ENCODE measurements at regions not wholly inside any gene's neighbourhood (a gene's known extent, or its start where the extent isn't known, plus 50 kb on each side); places are given as distances from the start of the nearest gene placed in this dataset.

GRCh38 chr2:172673056-172673683, 62.5 kb upstream of the RAPGEF4 start:
- Mint-ChIP-seq H3K27me3 (ENCODE audit: low read depth in 3 of 3) (peaks cover 1 to 14% (median 12%) of the 10 kb centered on the region in 3 donors), H3K4me1 (peaks cover 6% of the 10 kb centered on the region), H3K4me3 (no peak overlapping the region), H3K36me3 (no peaks in the 10 kb centered on the region), H3K27ac (peak overlapping the region in 1 of 7 donors; percentile 33), H3K9me3 (peaks cover 0 to 12% (median 4%) of the 10 kb centered on the region in 7 donors)
- H3K4me3 ChIP-seq (replicated peaks in 1 of 3; ENCODE audit: low read depth in 2 of 3, low read length in 3 of 3) = no peak overlapping the region
- no peaks in the 10 kb centered on the region for H3K27me3 ChIP-seq (ENCODE audit: control insufficient read depth in 2 of 2, insufficient read depth in 2 of 2, low read length in 2 of 2)
- no peaks in the 10 kb centered on the region for H3K9me3 ChIP-seq (replicated peaks in 1 of 2; ENCODE audit: control insufficient read depth in 1 of 2, insufficient read depth in 1 of 2, low read length in 2 of 2)
- TF ChIP-seq, protein P1, sequence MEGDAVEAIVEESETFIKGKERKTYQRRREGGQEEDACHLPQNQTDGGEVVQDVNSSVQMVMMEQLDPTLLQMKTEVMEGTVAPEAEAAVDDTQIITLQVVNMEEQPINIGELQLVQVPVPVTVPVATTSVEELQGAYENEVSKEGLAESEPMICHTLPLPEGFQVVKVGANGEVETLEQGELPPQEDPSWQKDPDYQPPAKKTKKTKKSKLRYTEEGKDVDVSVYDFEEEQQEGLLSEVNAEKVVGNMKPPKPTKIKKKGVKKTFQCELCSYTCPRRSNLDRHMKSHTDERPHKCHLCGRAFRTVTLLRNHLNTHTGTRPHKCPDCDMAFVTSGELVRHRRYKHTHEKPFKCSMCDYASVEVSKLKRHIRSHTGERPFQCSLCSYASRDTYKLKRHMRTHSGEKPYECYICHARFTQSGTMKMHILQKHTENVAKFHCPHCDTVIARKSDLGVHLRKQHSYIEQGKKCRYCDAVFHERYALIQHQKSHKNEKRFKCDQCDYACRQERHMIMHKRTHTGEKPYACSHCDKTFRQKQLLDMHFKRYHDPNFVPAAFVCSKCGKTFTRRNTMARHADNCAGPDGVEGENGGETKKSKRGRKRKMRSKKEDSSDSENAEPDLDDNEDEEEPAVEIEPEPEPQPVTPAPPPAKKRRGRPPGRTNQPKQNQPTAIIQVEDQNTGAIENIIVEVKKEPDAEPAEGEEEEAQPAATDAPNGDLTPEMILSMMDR (IDR thresholded peaks at IDR 0.05) = no peak
- H3K27ac ChIP-seq (ENCODE audit: low read depth in 1 of 2, low read length in 2 of 2) = no peak overlapping the region
- H4K20me1 ChIP-seq (ENCODE audit: insufficient read depth, low read length) = no peaks in the 10 kb centered on the region
- no peaks in the 10 kb centered on the region for H3K36me3 ChIP-seq (replicated peaks in 1 of 2; ENCODE audit: control insufficient read depth in 1 of 2, insufficient read depth in 2 of 2, low read length in 2 of 2)
- no peak for DNase-seq
- no peak overlapping the region for H2AFZ ChIP-seq (ENCODE audit: insufficient read depth, low read depth, low read length, poor library complexity, severe bottlenecking)
- H3K4me1 ChIP-seq (ENCODE audit: control insufficient read depth in 1 of 2, insufficient read depth in 2 of 2, low read length in 2 of 2) = no peaks in the 10 kb centered on the region
- H3K9ac ChIP-seq (ENCODE audit: insufficient read depth, low read length, poor library complexity, severe bottlenecking) = no peak overlapping the region
- H3K79me2 ChIP-seq (ENCODE audit: insufficient read depth, low read length) = no peaks in the 10 kb centered on the region
- intact Hi-C loops (cut with micrococcal nuclease) = no loop called here
- no peak overlapping the region for H3K4me2 ChIP-seq (replicated peaks; ENCODE audit: extremely low read depth, low read length, poor library complexity, severe bottlenecking)
- WGBS (ENCODE audit: insufficient coverage) = 100% methylated on average over 1 of the region's 6 CpGs

- Histone ChIP-seq H3K27me3 (ENCODE audit: control insufficient read depth in 2 of 2, insufficient read depth in 2 of 2, low read length in 2 of 2) (no peaks in the 10 kb centered on the region), H3K36me3 (replicated peaks in 1 of 2; ENCODE audit: control insufficient read depth in 1 of 2, insufficient read depth in 2 of 2, low read length in 2 of 2) (no peaks in the 10 kb centered on the region), H3K4me1 (ENCODE audit: control insufficient read depth in 1 of 2, insufficient read depth in 2 of 2, low read length in 2 of 2) (no peaks in the 10 kb centered on the region), H3K79me2 (ENCODE audit: insufficient read depth, low read length) (no peaks in the 10 kb centered on the region), H3K4me2 (replicated peaks; ENCODE audit: extremely low read depth, low read length, poor library complexity, severe bottlenecking) (peak overlapping the region; percentile 55), H2AFZ (ENCODE audit: insufficient read depth, low read depth, low read length, poor library complexity, severe bottlenecking) (peak overlapping the region; percentile 51), H3K9ac (ENCODE audit: insufficient read depth, low read length, poor library complexity, severe bottlenecking) (no peak overlapping the region), H3K9me3 (replicated peaks in 1 of 2; ENCODE audit: control insufficient read depth in 1 of 2, insufficient read depth in 1 of 2, low read length in 2 of 2) (no peaks in the 10 kb centered on the region), H4K20me1 (ENCODE audit: insufficient read depth, low read length) (no peaks in the 10 kb centered on the region), H3K27ac (ENCODE audit: low read depth in 1 of 2, low read length in 2 of 2) (no peak overlapping the region), H3K4me3 (replicated peaks in 1 of 3; ENCODE audit: low read depth in 2 of 3, low read length in 3 of 3) (peak overlapping the region; percentile 13 to 45 (median 22))
- H3K27ac Mint-ChIP-seq = no peak overlapping the region
- peaks cover 1 to 12% (median 12%) of the 10 kb centered on the region in 3 donors for H3K27me3 Mint-ChIP-seq (ENCODE audit: low read depth in 3 of 3)
- peaks cover 0 to 12% (median 4%) of the 10 kb centered on the region in 7 donors for H3K9me3 Mint-ChIP-seq
- H3K36me3 Mint-ChIP-seq = no peaks in the 10 kb centered on the region
- peaks cover 6% of the 10 kb centered on the region for H3K4me1 Mint-ChIP-seq
- DNase-seq = peak in 2 of 3 donors; percentile 13 to 19
- peak overlapping the region; percentile 75 to 80 for H3K4me3 Mint-ChIP-seq
- TF ChIP-seq, protein P1 (IDR thresholded peaks at IDR 0.05) = peak; percentile 63
- WGBS (ENCODE audit: insufficient coverage) = 54% methylated on average over 28 of the region's 39 CpGs
- intact Hi-C loops (cut with micrococcal nuclease) = no loop called here
These were observed 61.3 kb upstream of the RAPGEF4 start for GRCh38 chr2:172674034-172674967.
